AG20443 (cell line): ENCODE measurements at regions not wholly inside any gene's neighbourhood (a gene's known extent, or its start where the extent isn't known, plus 50 kb on each side); places are given as distances from the start of the nearest gene placed in this dataset.
"Not testable (repeated sequence)": the region's sequence is repeated elsewhere in the genome, so short reads cannot be mapped to it uniquely, and the experiment has no call there.

Source experiments
- DNase-seq: peaks from one replicate; pipeline ENCODE4 v3.0.0; 2012; ENCODE audit warnings: low spot score, mixed read lengths

- DNase-seq, result no peak
Measured at GRCh38 chr15:91622235-91622634, 231.3 kb upstream of the SLCO3A1 start.

- DNase-seq, result no peak
Measured at GRCh38 chr15:91622711-91623342, 230.7 kb upstream of the SLCO3A1 start.

- no peak for DNase-seq
Measured at GRCh38 chr15:91624353-91624968, 229.0 kb upstream of the SLCO3A1 start.

DNA sequence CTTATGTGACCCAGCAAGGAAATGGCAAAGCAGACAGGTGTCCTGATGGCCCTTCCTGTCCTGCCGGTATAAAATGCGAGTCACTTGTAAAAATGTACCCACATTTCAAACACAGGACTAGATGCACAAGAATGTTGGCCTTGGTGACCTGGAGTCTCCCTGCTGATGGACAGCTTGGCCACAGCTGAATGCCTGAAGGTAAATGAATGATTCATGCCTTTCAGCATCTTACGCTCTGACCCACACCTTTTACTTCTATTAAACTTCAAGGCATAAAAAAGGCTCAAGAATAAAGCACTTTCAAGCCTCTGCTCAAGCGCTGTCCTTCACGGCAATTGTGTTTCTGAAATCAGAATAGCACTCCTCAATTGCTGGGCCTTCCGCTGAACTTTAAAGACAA lies 228.0 kb upstream of the SLCO3A1 start:
- no peak for DNase-seq

DNA sequence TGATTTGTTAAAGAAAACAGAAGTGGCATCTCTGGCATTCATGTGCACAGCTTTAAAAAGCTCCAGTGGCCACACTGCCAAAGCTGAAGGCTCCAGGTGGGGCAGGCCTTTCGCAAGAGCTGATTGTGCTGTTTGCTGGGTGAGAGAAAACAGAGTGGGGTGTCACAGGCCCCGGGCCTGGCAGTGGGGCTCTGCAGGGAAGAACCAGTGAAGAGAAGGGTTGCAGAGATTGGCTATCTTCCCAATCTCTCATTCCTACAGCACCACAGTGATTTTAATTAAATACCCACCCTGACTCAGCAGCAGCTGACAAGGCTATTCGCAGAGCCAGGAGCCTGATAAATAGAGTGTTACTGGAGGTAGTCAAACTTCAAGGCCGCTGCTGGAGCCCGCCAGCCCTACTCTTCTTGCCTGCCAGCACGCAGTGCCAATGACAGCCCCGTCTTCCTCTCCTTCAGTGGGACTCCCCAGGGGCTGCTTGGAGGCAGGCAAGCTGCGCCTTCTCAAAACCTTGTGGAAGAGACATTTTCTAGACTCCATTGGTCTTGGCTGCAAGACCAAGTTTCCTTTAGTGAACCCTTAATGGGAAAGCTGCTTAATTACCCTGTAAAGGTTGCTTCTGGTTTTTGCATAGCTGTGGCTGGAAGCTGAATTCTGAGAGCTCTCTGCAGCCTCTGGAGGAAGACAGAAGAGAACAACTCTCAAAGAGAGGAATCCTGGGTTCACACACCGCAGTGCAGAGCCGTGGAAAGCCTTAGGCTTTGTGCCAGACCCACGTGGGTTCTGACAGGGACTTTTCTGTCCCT lies 225.8 kb upstream of the SLCO3A1 start:
- DNase-seq, result peak; percentile 34

DNA sequence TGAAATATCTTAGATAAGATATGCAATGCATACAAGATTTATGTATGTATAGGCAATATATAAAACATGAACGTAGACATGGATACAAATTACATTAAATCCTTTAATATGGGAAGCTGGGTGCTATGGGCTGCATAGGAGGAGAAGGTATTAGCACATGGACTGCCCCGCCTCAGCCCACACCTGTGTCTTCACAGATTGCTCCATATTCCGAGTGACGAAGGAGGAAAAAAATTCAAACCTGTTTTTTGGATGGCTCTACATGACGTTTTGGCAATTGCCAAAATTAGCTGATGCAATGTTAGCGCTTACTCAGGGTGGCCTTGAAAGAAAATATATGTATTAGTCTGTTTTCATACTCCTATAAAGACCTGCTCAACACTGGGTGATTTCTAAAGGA lies 223.4 kb upstream of the SLCO3A1 start:
- no peak for DNase-seq

- DNase-seq, result no peak
Measured at GRCh38 chr15:91632176-91632575, 221.3 kb upstream of the SLCO3A1 start.

GRCh38 chr15:91632981-91633380 lies 220.5 kb upstream of the SLCO3A1 start:
- DNase-seq, result no peak

DNA sequence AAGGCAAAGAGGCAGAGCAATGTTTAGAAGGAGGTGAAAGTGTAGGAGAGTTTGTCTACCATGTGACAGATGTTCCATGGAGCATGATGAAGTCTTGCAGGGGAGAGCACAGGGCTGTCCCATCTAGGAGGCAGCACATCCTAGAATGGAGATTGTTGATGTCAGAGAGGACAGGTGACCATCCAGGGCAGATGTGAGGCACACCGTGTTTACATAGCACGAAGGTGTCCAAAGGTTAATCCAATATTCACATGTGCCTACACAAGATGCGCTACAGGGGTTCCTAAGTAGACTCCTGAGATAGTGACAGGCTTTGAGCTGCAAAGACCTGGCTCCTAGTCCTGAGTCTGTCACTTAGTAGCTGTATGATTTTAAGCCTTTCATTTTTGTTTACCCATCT lies 219.3 kb upstream of the SLCO3A1 start:
- no peak for DNase-seq

DNA sequence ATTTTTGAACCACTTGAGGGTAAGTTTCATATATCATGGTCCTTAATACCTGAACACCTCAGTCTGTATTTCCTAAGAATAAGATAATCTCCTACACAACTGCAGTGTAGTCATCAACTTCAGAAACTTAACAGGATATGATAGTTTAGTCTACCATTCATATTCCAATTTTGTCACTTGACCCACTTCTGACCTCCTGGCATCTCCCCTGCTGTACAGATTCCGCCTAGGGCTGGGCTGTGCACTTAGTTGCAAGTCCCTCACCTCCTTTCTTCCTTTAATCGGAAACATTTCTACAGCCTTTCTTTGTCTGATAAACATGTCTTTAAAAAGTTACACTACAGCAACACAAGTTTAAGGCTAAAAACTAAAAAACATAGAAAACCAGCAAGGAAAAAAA lies 218.4 kb upstream of the SLCO3A1 start:
- DNase-seq, result no peak

- no peak for DNase-seq
Measured at GRCh38 chr15:91635641-91636040, 217.9 kb upstream of the SLCO3A1 start.

DNA sequence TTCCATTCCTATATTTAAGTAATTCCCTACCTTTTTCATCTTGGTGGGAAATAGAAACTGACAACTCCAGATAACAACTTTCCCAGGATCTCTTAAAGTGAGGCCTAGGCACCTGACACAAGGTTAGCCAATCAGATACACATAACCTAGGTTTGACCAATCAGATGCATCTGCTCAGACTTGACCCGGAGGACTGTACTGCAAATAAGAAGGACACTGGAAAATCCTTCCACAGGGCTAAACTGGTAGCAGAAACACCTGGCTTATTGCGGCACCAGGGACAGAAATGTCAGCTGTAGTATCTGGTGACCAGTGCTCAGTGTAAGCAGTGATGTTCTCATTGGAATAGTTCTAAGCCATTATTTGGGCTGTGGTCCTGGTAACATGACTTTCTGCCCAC lies 204.5 kb upstream of the SLCO3A1 start:
- DNase-seq, result no peak

DNA sequence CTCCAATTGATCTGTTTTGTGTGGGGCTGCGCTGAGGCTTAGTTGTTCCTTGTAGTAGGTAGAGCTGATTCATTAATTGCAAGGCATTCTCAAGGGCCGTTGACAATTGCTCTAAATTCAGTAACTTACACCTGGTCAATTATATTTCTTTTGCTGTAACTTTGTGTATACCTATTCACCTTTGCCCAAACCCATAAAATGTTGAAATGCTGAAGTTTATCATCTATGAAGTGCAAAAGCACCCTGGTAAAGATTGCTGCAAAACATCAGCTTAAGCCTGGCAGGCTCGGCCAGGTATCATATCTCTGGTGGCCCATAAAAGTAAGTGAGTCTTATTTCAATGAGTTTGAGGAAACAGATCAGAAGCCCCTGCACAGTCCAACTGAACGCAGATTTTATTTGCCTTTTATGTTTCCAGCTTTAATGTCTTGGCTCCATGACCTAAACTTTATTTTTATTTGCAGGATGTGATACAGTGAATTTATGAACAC lies 203.6 kb upstream of the SLCO3A1 start:
- DNase-seq, result no peak

GRCh38 chr15:91651251-91651650 lies 202.3 kb upstream of the SLCO3A1 start:
- DNase-seq, result no peak

DNA sequence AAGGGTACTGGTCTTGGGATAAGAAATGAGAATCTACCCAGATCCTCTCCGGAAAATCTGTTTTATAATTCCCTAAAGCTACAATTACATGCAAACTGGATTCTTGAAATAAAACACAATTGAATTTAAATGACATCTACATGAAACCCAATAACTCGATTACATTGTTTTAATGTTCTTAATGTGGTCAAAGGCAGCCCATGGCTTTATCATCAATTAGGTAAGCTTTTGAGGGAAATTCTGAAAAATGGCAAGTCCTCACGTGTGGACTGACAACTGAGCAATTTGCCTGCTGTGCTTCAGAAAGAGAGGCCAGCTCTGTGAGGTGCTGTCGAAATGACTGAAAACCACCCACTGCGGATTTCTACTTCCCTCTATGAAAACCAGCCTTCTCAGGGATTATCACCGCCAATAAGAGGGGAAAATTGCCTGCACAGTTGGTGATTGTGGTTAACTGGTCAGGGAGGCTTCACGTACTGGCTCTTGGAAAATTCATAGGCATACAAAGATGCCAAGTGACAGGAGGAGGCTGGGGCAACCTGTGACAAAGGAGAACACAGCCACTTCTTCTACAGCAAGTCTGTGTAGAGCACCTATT lies 200.8 kb upstream of the SLCO3A1 start:
- DNase-seq, result no peak

DNA sequence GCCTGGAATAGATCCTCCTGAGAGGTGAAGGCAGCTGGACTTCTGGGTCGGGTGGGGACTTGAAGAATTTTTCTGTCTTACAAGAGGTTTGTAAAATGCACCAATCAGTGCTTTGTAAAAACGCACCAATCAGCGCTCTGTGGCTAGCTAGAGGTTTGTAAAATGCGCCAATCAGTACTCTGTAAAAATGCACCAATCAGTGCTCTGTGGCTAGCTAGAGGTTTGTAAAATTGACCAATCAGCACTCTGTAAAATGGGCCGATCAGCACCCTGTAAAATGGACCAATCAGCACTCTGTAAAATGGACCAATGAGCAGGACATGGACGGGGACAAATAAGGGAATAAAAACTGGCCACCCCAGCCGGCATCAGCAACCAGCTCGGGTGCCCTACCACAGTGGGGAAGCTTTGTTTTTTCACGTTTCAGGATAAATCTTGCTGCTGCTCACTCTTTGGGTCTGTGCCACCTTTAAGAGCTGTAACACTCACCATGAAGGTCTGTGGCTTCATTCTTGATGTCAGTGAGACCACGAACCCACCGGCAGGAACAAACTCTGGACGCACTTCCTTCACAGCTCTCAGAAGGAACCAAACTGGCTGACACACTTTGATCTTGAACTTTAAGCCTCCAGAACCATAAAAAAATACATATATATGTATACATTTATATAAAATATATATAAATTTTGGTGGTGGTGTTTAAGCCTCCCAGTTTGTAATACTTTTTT lies 197.8 kb upstream of the SLCO3A1 start:
- not testable (repeated sequence) for DNase-seq

DNA sequence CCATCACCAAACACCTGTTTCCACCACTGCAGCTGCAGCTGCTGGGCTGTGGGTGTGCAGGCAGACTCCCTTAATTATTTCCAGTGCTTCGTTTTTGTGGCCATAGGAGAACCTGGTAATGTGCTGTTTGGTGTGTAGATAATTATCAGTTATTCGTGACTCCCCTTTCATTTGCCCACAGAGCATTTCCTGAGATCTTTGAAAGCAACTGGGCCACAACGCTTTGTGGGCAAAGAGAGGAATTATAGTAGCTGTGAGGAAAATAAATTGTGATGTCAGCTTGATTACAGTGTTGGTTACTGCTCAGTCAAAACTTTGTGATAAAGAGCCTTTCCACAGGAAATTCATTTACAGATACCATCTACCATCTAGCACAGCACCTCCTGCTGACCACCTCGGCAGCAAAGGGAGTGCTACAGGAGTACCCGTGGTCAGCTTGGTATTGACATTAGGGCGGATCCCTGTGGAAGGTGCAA lies 193.3 kb upstream of the SLCO3A1 start:
- DNase-seq, result no peak

DNA sequence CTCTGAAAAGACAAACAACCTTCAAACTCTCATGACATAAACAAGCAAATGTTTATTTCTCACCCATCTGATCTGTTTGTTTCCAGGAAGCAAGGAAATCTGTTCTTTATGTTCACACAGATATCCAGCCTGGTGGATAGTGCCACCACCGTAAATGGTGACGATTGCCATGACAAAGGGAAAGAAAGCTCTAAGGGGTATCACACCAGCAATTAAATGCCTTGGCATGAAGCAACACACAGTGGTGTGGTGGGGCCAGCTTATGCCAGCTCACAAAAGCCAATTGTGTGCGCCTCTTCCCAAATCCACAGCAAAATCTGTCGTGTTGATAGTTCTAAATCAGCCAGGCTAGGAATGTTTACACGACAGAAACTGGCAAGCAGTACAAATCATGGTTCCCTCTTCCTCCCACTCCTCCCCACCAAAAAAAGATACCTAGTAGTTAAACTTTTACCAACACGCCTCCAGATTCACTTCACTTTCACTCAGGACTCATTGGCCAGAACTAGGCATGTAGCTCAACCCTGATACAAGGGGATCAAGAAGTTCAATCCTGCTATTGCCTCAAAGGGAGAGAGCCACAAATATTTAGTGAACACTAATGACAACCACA lies 189.2 kb upstream of the SLCO3A1 start:
- no peak for DNase-seq

DNA sequence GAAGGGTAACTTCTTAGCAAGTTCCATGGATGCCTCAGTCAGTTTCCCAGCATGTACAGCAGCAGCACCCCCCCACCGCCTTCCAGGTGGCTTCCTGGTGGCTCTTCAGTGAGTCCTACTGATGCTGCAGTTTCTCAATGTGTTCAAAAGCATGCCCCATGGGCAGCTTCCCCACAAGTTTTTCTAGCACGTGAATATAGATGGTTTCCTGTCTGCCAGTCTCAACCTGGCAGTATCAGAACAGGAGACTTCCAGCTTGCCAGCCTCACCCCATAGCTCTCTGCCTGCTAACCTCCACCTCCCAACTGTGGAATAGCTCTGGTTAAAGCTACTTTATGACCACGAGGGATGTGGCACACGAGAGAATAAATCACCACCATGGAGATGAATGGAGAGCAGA lies 188.3 kb upstream of the SLCO3A1 start:
- no peak for DNase-seq

DNA sequence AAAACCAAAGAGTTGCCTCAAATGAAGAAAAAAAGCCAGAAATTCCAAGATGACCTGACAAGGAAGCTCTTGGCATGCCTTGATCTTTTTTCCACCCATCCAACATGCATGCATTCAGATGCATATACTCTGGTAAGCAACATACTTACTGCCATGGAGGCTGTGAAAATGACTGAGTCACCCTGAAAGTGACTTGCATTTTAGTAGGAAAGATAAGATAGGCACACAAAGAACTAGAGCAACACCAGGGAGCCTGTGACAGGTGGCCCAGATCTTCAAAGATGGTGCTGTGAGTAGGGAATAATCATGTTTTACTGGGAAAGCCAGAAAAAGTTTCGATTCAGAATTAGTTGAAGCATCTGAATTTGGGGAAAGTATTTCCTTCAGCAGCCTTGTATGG lies 185.1 kb upstream of the SLCO3A1 start:
- DNase-seq, result no peak

GRCh38 chr15:91670108-91670507 lies 183.4 kb upstream of the SLCO3A1 start:
- no peak for DNase-seq

GRCh38 chr15:91678003-91678402 lies 175.5 kb upstream of the SLCO3A1 start:
- DNase-seq, result no peak
